ENCODE measurements at regions not wholly inside any gene's neighbourhood (a gene's known extent, or its start where the extent isn't known, plus 50 kb on each side); places are given as distances from the start of the nearest gene placed in this dataset.

- DNase-seq (ENCODE audit: low read depth, low spot score) = no peak
These were observed 97.9 kb downstream of the MAFB start for GRCh38 chr20:40591119-40591518.

GRCh38 chr20:40589581-40589980 lies 99.5 kb downstream of the MAFB start:
- DNase-seq (ENCODE audit: low read depth, low spot score) = no peak

- no peak for DNase-seq (ENCODE audit: low read depth, low spot score)
These were observed 100.1 kb downstream of the MAFB start for GRCh38 chr20:40588891-40589290.

- DNase-seq (ENCODE audit: low read depth, low spot score) = no peak
These were observed 102.0 kb downstream of the MAFB start for GRCh38 chr20:40587038-40587437.

GRCh38 chr20:40584130-40584809 lies 104.8 kb downstream of the MAFB start:
- DNase-seq (ENCODE audit: low read depth, low spot score) = no peak

GRCh38 chr20:40583636-40584035 lies 105.4 kb downstream of the MAFB start:
- DNase-seq (ENCODE audit: low read depth, low spot score) = no peak

GRCh38 chr20:40583205-40583604 lies 105.8 kb downstream of the MAFB start:
- DNase-seq (ENCODE audit: low read depth, low spot score) = no peak

GRCh38 chr20:40582531-40582930 lies 106.5 kb downstream of the MAFB start:
- no peak for DNase-seq (ENCODE audit: low read depth, low spot score)

- DNase-seq (ENCODE audit: low read depth, low spot score) = no peak
These were observed 109.3 kb downstream of the MAFB start for GRCh38 chr20:40579701-40580100.

- no peak for DNase-seq (ENCODE audit: low read depth, low spot score)
These were observed 110.1 kb downstream of the MAFB start for GRCh38 chr20:40578961-40579360.

GRCh38 chr20:40575851-40576250 lies 113.2 kb downstream of the MAFB start:
- no peak for DNase-seq (ENCODE audit: low read depth, low spot score)

GRCh38 chr20:40572251-40572650 lies 116.8 kb downstream of the MAFB start:
- DNase-seq (ENCODE audit: low read depth, low spot score) = no peak

GRCh38 chr20:40571639-40572038 lies 117.4 kb downstream of the MAFB start:
- no peak for DNase-seq (ENCODE audit: low read depth, low spot score)

GRCh38 chr20:40568200-40568599 lies 120.8 kb downstream of the MAFB start:
- no peak for DNase-seq (ENCODE audit: low read depth, low spot score)

GRCh38 chr20:40565682-40566040 lies 123.4 kb downstream of the MAFB start:
- no peak for DNase-seq (ENCODE audit: low read depth, low spot score)

GRCh38 chr20:40565001-40565681 lies 123.9 kb downstream of the MAFB start:
- DNase-seq (ENCODE audit: low read depth, low spot score) = peak; percentile 50

GRCh38 chr20:40563296-40563950 lies 125.6 kb downstream of the MAFB start:
- DNase-seq (ENCODE audit: low read depth, low spot score) = no peak

GRCh38 chr20:40562031-40562430 lies 127.0 kb downstream of the MAFB start:
- no peak for DNase-seq (ENCODE audit: low read depth, low spot score)

GRCh38 chr20:40561187-40561586 lies 127.8 kb downstream of the MAFB start:
- no peak for DNase-seq (ENCODE audit: low read depth, low spot score)

- no peak for DNase-seq (ENCODE audit: low read depth, low spot score)
These were observed 130.8 kb downstream of the MAFB start for GRCh38 chr20:40558212-40558611.

GRCh38 chr20:40551125-40551530 lies 137.9 kb downstream of the MAFB start:
- no peak for DNase-seq (ENCODE audit: low read depth, low spot score)

GRCh38 chr20:40547483-40548091 lies 141.4 kb downstream of the MAFB start:
- DNase-seq (ENCODE audit: low read depth, low spot score) = no peak

GRCh38 chr20:40545478-40545877 lies 143.6 kb downstream of the MAFB start:
- DNase-seq (ENCODE audit: low read depth, low spot score) = no peak
